Mammary epithelial cell (primary cell): ENCODE measurements at regions not wholly inside any gene's neighbourhood (a gene's known extent, or its start where the extent isn't known, plus 50 kb on each side); places are given as distances from the start of the nearest gene placed in this dataset.

ENCODE experiments used
- EZH2 ChIP-seq: IDR thresholded peaks from 2 replicates; pipeline ENCODE4 v1.6.1; 2012; ENCODE audit warnings: low read length, inconsistent platforms, borderline replicate concordance
- TF ChIP-seq, protein P1 (sequence below), 2 donors: IDR thresholded peaks in 1 of 2; conservative IDR thresholded peaks in 1 of 2; 2 replicates each; pipeline ENCODE4 v1.5.1; 2011 to 2012; ENCODE audit warnings: inconsistent platforms in 2 of 2, low read length in 2 of 2, mild to moderate bottlenecking in 2 of 2, control low read depth in 1 of 2, low read depth in 1 of 2; ENCODE audit not compliant: insufficient read depth in 1 of 2; ENCODE audit errors: extremely low read depth in 1 of 2

- TF ChIP-seq EZH2 = no peak
- TF ChIP-seq, protein P1, sequence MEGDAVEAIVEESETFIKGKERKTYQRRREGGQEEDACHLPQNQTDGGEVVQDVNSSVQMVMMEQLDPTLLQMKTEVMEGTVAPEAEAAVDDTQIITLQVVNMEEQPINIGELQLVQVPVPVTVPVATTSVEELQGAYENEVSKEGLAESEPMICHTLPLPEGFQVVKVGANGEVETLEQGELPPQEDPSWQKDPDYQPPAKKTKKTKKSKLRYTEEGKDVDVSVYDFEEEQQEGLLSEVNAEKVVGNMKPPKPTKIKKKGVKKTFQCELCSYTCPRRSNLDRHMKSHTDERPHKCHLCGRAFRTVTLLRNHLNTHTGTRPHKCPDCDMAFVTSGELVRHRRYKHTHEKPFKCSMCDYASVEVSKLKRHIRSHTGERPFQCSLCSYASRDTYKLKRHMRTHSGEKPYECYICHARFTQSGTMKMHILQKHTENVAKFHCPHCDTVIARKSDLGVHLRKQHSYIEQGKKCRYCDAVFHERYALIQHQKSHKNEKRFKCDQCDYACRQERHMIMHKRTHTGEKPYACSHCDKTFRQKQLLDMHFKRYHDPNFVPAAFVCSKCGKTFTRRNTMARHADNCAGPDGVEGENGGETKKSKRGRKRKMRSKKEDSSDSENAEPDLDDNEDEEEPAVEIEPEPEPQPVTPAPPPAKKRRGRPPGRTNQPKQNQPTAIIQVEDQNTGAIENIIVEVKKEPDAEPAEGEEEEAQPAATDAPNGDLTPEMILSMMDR (conservative IDR thresholded peaks at IDR 0.05 in 1 of 2, IDR thresholded peaks at IDR 0.05 in 1 of 2; ENCODE audit: extremely low read depth in 1 of 2, insufficient read depth in 1 of 2, low read depth in 1 of 2, low read length in 2 of 2) = peak; percentile 76 to 85
These were observed 679.9 kb upstream of the CCDC179 start for GRCh38 chr11:23540101-23540561.
